Stomach (tissue), 4 donors: ENCODE measurements at regions not wholly inside any gene's neighbourhood (a gene's known extent, or its start where the extent isn't known, plus 50 kb on each side); places are given as distances from the start of the nearest gene placed in this dataset.

Experiments used
- POLR2AphosphoS5 ChIP-seq, 3 donors: sonication (generic); formaldehyde crosslinking; IDR thresholded peaks; one replicate each; pipeline ENCODE4 v1.6.1; 2016; ENCODE audit warnings: antibody characterized with exemption in 3 of 3
- TF ChIP-seq, protein P1 (sequence below), 7 experiments: fragments of 450-650 bp in 4 of 7; fragments of 200-600 bp in 3 of 7; sonication (generic) in 3 of 7; IDR thresholded peaks; one replicate each; pipeline ENCODE4 v1.5.1; 2016 to 2019; ENCODE audit warnings: antibody characterized with exemption in 7 of 7, control low read depth in 2 of 7, mild to moderate bottlenecking in 1 of 7

DNA sequence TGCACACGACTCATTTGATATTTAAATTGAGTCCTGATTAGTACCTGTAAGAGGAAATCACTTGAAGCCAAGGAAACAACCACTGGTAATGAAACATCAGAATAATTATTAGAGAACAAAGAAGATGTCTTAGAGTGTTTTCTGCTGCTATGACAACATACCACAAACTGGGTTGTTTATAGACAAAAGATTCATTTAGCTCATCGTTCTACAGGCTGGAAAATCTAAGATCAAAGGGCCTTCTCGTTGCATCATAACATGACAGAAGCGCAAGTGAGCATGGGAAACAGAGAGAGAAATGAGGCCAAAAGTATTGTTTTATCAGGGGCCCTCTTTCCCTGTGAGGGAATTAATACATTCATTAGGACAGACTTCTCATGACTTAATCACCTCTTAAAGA is 1024.0 kb upstream of the PCDH9 start:
- TF ChIP-seq, protein P1, sequence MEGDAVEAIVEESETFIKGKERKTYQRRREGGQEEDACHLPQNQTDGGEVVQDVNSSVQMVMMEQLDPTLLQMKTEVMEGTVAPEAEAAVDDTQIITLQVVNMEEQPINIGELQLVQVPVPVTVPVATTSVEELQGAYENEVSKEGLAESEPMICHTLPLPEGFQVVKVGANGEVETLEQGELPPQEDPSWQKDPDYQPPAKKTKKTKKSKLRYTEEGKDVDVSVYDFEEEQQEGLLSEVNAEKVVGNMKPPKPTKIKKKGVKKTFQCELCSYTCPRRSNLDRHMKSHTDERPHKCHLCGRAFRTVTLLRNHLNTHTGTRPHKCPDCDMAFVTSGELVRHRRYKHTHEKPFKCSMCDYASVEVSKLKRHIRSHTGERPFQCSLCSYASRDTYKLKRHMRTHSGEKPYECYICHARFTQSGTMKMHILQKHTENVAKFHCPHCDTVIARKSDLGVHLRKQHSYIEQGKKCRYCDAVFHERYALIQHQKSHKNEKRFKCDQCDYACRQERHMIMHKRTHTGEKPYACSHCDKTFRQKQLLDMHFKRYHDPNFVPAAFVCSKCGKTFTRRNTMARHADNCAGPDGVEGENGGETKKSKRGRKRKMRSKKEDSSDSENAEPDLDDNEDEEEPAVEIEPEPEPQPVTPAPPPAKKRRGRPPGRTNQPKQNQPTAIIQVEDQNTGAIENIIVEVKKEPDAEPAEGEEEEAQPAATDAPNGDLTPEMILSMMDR (IDR thresholded peaks at IDR 0.05), result no peak
- TF ChIP-seq POLR2AphosphoS5 (IDR thresholded peaks at IDR 0.05), result no peak
